ENCODE measurements at regions not wholly inside any gene's neighbourhood (a gene's known extent, or its start where the extent isn't known, plus 50 kb on each side); places are given as distances from the start of the nearest gene placed in this dataset.
"Not testable (repeated sequence)": the region's sequence is repeated elsewhere in the genome, so short reads cannot be mapped to it uniquely, and the experiment has no call there.

DNA sequence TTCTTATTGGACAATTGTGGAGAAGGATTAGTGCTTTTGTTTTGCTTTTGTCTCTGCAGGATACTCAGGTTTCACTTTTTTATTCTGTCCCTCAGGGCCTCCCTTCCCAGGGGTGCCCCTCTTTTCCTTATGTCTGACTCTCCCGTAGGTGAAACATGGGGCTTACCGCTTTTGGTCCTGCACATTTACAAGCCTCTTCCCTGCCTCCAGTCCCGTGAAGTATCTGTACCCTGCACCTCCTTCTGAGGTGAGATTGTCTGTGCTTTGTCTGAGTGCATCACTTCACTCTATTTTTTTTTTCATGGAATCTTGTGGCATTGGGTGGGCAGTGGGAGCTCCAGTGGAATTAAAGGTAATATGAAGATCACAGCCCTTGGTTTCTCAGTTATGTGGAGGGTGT, 758.1 kb upstream of the TPTE start:
- DNase-seq = no peak

- DNase-seq = no peak
These were observed 757.6 kb upstream of the TPTE start for GRCh38 chr21:9763807-9764206.

- DNase-seq = not testable (repeated sequence)
These were observed 757.1 kb upstream of the TPTE start for GRCh38 chr21:9764294-9764693.

DNA sequence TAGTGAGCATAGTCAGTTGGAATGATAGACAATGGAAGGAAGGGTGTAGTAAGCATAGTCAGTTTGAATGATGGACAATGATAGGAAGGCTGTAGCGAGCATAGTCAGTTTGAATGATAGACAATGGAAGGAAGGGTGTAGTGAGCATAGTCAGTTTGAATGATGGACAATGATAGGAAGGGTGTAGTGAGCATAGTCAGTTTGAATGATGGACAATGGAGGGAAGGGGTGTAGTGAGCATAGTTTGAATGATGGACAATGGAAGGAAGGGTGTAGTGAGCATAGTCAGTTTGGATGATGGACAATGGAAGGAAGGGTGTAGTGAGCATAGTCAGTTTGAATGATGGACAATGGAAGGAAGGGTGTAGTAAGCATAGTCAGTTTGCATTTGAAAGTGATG, 755.8 kb upstream of the TPTE start:
- DNase-seq = not testable (repeated sequence)

DNA sequence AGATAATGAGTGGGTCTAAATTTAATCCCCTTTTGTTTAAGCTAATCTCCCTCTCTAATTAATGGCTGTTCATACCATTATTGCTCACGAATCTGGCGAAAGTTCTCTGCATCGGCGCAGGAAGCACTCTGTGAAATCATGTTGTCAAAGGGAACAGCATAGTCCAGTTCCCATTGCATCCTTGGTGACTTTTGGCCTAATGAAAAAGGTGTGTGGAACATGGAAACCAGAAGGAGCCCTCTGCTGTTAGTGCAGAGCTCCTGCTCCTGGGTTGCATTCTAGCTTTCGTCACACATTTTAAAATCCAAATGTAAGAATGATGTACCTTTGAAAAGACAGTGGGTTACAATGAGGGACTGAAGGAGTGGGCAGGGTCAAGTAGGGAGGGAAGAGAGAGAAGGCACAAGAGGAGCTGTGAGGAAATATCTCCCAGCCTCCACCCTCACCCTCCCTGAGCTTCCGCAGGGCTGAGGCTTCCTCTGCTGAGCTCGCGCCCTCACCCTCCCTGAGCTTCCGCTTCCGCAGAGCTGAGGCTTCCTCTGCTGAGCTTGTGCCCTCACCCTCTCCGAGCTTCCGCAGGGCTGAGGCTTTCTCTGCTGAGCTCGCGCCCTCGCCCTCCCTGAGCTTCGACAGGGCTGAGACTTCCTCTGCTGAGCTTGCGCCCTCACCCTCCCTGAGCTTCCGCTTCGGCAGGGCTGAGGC, 754.3 kb upstream of the TPTE start:
- not testable (repeated sequence) for DNase-seq

- DNase-seq = no peak
These were observed 753.6 kb upstream of the TPTE start for GRCh38 chr21:9767592-9768375.

- DNase-seq = not testable (repeated sequence)
These were observed 752.8 kb upstream of the TPTE start for GRCh38 chr21:9768376-9769130.

- DNase-seq = not testable (repeated sequence)
These were observed 752.3 kb upstream of the TPTE start for GRCh38 chr21:9769131-9769498.

- DNase-seq = not testable (repeated sequence)
These were observed 751.4 kb upstream of the TPTE start for GRCh38 chr21:9769718-9770690.

DNA sequence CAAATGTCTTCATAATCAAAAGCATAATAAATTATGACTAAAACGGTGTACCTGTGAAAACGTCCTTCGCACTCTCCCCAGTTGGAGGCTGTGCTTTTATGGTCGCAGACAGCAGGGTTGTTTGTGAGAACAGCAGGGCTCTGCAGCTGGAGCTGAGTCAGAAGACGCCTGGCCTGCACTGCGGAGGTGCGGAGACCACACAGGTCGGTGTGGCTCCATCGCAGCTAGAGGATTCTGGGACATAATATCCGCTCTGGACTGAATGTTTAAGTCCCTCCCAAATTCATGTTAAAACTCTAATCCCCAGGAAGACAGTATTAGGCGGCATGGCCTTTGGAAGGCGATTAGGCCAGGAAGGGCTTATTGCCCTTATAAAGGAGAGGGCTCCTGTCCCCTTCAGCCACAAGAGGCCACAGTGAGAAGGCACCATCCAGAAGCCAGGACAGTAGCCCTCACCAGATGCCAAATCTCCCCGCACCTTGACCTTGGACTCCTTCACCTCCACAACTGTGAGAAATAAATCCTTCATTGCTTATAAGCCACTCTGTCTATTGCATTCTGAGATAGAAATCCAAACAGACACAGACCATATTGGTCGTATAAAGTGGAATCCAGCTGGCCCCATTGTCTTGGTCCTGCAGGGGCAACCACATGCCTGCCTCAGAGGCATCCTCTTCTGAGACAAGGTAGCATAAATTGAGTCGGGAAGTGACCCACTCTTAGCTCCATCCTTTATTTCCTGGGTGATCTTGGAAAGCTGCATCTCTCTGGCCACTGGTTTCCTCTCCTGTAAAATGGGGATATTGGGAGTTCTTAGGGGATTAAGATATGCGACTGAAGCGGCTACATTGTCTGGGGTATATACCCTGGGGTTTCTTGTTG, 749.7 kb upstream of the TPTE start:
- not testable (repeated sequence) for DNase-seq

- DNase-seq = no peak
These were observed 749.1 kb upstream of the TPTE start for GRCh38 chr21:9772348-9772672.

DNA sequence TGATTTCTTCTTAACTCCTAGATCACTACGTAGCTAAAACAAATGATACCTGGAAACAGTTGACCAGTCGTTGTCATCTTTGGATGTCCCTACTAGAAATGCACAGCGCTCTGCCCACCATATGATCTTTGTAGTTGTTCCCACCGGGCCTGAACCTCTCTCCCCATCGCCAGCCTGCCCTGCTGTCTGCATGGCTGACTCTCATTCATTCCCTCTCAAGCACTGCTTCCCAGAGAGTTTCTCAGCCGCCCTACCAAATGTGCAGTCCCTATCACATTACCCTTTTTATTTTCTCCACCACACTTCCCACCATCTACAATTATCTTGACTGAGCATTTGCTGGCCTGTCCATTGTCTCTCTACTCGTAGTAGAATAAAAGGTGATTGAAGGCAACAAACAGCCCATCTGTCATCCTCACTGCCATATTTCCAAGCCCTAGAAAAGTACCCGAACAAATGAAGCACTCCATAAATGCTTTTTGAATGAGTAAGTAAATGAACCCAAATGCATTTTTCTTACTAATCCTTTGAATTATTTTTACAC, 748.4 kb upstream of the TPTE start:
- not testable (repeated sequence) for DNase-seq

GRCh38 chr21:9774347-9774746, 747.0 kb upstream of the TPTE start:
- DNase-seq = no peak

DNA sequence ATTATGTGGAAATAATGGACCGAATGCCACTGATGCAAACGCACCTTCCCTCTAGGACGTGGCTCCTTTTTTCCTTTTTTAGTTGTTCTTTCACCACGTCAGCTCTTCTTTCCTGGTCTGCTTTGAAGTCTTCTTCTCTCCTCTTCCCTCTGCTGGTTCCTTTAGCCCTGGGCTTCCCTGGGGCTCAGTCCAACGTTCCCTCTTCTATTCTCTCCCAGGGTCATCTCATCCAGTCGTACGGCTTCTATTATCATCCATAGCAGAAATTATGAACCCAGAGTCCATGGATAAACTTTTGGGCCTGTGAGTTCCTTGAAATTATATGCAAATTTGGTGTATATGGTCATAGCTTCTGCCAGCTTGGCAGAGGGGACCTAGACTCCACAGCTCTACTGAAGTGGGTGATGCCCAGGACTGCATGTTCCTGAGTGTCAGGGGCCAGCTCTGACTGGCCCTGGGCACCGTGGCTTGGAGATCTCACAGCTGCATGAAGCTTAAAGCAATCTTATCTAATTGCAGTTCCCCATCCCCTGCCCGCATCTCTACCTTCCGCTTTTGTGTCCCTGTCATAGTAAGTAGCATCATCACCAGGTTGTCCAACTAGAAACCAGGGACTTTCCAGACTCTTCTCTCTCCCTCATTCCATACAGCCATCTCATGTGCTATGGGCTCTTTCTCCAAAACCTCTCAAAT, 746.3 kb upstream of the TPTE start:
- not testable (repeated sequence) for DNase-seq

- DNase-seq = not testable (repeated sequence)
These were observed 745.5 kb upstream of the TPTE start for GRCh38 chr21:9775877-9776276.

DNA sequence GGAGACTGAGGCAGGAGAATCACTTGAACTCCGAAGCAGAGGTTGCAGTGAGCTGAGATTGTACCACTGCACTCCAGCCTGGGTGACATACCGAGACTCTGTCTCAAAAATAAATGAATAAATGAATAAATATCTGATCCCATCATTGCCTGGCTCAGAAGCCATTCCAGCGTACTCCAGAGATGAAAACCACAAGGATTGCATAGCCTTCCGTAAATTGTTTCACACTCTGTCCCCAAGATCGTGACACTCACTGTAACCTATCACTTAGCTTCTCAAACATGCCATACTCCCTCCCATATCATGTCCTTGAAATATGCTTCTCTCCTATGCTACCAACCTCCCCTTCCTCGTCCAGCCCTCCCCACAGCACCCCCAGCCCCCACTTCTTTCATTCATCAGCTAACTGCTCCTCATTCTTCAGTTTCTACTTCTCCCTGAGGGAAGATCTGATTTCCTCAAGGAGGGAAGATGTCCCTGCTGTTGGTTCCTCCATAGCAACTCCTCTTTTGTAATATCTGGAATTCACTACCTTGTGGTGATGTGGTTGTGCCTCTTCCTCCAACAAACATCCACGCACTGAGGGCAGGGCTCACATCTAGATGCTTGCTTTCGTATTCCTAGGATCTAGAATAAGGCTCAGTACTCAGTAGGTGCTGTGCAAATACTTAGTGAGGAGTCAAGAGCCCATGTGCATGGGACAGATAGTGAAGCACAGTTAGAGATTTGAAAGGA, 744.9 kb upstream of the TPTE start:
- DNase-seq = not testable (repeated sequence)

GRCh38 chr21:9778541-9778940, 742.8 kb upstream of the TPTE start:
- not testable (repeated sequence) for DNase-seq

DNA sequence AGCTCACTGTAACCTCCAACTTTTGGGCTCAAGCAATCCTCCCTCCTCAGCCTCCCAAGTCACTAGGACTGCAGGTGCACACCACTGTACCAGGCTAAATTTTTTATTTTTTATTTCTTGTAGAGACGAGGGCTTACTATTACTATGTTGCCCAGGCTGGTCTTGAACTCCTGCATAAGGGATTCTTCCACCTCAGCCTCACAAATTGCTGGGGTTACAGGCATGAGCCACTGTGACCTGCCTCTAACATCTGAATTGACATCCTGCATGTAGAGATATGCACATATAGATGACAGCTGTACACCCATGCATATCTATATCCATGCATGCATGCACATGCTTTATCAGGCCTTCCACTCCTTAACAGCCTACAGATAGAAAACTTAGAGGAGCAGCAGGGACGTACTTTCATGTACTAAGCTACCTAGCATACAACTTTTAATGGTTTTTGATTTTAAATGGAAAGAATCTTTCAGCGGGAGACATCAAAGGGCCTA, 740.9 kb upstream of the TPTE start:
- DNase-seq = no peak

All from hypothalamus (tissue), 51 donors.